ENCODE measurements at regions not wholly inside any gene's neighbourhood (a gene's known extent, or its start where the extent isn't known, plus 50 kb on each side); places are given as distances from the start of the nearest gene placed in this dataset.

GRCh38 chr5:58330781-58331180 lies 129.1 kb downstream of the PLK2 start:
- intact Hi-C loops (cut with DNase I), result loop anchor here in 1 of 10 donors (10.0 kb wide), 1 partner anchor 124 kb away; no protein-coding TSS in a partner anchor
- Histone ChIP-seq H3K36me3 (no peaks in the 10 kb centered on the region), H3K27ac (no peak overlapping the region), H3K27me3 (no peaks in the 10 kb centered on the region), H3K4me3 (no peak overlapping the region), H3K4me1 (no peaks in the 10 kb centered on the region), H3K9me3 (no peaks in the 10 kb centered on the region)
- ATAC-seq, result no peak
- 84 to 88% methylated on average over 2 of the region's 2 CpGs for WGBS, 2 donors
- no peak for TF ChIP-seq CTCF (IDR thresholded peaks at IDR 0.05)
- DNase-seq, result no peak

- H3K36me3 ChIP-seq, result no peaks in the 10 kb centered on the region
- H3K9me3 ChIP-seq, result no peaks in the 10 kb centered on the region
- H3K27ac ChIP-seq, result no peak overlapping the region
- intact Hi-C loops (cut with DNase I), result no loop called here
- TF ChIP-seq CTCF (IDR thresholded peaks at IDR 0.05), result no peak
- ATAC-seq (no peak), DNase-seq (no peak)
- no peak overlapping the region for H3K4me3 ChIP-seq
- 90 to 96% methylated on average over 1 of the region's 1 CpG for WGBS, 2 donors
- no peaks in the 10 kb centered on the region for H3K4me1 ChIP-seq
- H3K27me3 ChIP-seq, result no peaks in the 10 kb centered on the region
Observed at GRCh38 chr5:58327289-58327688, 132.6 kb downstream of the PLK2 start.

- no peak overlapping the region for H3K4me3 ChIP-seq
- DNase-seq (no peak), ATAC-seq (no peak)
- no peaks in the 10 kb centered on the region for H3K4me1 ChIP-seq
- no peaks in the 10 kb centered on the region for H3K27me3 ChIP-seq
- no peak overlapping the region for H3K27ac ChIP-seq
- 60 to 77% methylated on average over 1 of the region's 1 CpG for WGBS, 2 donors
- H3K36me3 ChIP-seq, result no peaks in the 10 kb centered on the region
- H3K9me3 ChIP-seq, result no peaks in the 10 kb centered on the region
- intact Hi-C loops (cut with DNase I), result no loop called here
- TF ChIP-seq CTCF (IDR thresholded peaks at IDR 0.05), result no peak
Observed at GRCh38 chr5:58326022-58326421, 133.9 kb downstream of the PLK2 start.

- peaks cover 0 to under 1% (median 0%) of the 10 kb centered on the region in 9 donors for H3K4me1 ChIP-seq
- DNase-seq (no peak), ATAC-seq (no peak)
- 44 to 51% methylated on average over 3 of the region's 3 CpGs for WGBS, 2 donors
- TF ChIP-seq CTCF (IDR thresholded peaks at IDR 0.05), result no peak
- no peaks in the 10 kb centered on the region for H3K9me3 ChIP-seq
- H3K27ac ChIP-seq, result no peak overlapping the region
- intact Hi-C loops (cut with DNase I), result no loop called here
- no peak overlapping the region for H3K4me3 ChIP-seq
- no peaks in the 10 kb centered on the region for H3K27me3 ChIP-seq
- no peaks in the 10 kb centered on the region for H3K36me3 ChIP-seq
Observed at GRCh38 chr5:58322453-58322852, 137.4 kb downstream of the PLK2 start.
